GM21723 (cell line): ENCODE measurements at regions not wholly inside any gene's neighbourhood (a gene's known extent, or its start where the extent isn't known, plus 50 kb on each side); places are given as distances from the start of the nearest gene placed in this dataset.

Experiments used
- ATAC-seq: cut with Tn5 transposase; IDR thresholded peaks from one replicate; pipeline ENCODE4 v1.9.1; 2021; ENCODE audit warnings: mild to moderate bottlenecking, moderate library complexity; ENCODE audit not compliant: unreplicated experiment

- no peak for ATAC-seq
These were observed 58.9 kb upstream of the TRABD2B start for GRCh38 chr1:48055876-48056764.

DNA sequence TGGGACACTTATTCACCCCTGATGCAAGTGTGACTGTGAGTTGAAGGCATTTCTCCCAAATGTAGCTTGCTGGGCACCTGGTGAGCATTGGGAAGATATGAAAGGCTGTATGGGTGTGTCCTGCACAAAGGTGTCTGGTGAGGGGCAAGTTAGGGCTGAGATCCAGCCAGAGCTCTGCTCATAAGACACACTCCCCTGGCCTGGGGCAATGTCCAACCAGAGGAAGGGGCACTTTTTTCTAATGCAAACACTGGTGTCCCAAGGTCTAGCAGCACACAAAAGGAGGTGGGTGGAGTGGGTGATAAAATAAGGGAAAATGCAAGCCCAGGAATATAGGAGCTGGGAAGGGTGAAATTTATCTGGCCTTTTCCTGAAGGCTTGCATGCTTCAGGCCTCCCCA, 57.0 kb upstream of the TRABD2B start:
- no peak for ATAC-seq

DNA sequence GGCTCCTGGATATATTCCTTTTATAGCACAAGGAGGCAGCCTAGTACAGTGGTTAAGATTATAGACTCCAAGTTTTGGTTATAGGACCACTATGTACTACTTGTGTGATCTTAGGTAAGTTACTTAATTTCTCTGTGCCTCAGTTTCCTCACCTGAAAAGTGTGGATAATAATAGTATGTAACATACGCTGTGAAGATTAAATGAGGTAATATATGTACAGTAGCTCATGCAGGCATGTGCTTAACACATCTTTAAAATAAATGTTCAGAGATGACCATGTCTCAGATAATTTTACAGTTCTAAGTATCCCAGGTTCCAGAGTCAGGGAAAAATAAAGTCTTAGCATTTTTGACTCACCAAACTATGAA, 55.7 kb upstream of the TRABD2B start:
- no peak for ATAC-seq

GRCh38 chr1:48051466-48052126, 54.4 kb upstream of the TRABD2B start:
- no peak for ATAC-seq

DNA sequence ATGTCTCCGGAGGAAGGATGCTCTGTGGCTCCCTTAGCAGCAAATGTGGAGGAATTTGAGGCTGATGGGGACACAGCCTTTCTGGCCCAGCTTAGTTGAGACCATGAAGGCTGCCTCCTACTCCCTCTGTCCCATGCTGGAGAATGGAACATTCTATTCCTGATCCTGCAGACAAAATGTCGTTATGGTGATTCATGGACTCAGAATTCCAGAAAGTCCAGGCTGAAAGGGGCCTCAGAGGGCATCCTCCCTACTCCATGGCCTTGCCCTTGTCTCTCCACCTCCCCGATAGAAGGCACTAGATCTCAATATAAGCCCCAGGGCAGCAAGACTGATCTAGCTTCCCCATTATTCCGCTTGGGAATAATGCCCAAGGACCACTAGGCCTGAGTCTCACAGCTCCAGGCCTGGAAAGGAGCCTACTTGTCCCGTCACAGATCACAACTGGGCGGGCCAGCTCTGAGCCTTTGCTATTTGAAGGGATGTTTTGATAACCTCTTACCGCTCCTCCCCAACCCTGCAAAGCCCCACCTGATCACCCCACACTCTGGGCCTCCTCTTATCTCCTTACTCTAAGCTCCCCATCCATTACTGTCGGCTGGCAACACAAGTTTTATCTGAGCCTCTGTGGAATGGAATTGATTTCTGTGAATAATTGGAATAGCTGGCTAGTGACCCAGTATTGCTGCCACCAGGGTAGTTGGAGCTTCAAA, 52.8 kb upstream of the TRABD2B start:
- ATAC-seq: no peak

- no peak for ATAC-seq
These were observed 51.8 kb upstream of the TRABD2B start for GRCh38 chr1:48048980-48049379.

DNA sequence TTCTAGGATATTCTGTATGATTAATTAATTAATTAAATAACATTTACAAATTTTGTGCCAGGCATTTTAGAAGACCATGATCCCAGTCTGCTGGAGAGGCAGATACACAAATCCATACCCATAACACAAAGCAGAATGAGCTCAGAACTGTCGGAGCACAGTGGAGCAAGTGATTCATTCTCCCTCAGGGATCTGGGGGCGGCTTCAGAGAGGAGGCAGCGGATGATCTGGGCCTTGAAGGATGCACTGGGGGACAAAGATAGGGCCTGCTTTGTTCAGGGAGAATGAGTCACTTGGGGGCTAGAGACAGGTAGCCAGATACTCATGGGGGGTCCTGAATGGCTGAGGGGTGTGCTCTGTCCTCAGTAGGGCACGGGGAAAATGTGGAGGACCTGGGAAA, 50.9 kb upstream of the TRABD2B start:
- ATAC-seq: no peak

DNA sequence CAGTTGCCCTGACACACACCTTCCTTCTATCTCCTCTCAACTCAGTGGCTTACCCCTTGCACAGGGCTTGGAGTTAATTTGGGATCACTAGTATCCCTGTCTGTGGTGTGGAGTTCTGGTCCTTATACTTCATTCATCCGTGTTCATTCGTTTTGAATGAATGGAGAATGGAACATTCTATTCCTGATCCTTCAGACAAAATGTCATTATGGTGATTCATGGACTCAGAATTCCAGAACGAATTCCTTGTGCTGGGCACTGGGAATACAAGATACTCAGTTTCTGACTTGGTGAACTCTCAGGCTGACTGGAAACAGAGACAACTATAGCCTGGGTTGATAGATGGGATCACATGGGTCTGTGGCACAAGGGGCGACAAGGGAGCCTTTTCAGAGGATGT, 49.9 kb upstream of the TRABD2B start:
- no peak for ATAC-seq
